K562 (cell line): ENCODE measurements at regions not wholly inside any gene's neighbourhood (a gene's known extent, or its start where the extent isn't known, plus 50 kb on each side); places are given as distances from the start of the nearest gene placed in this dataset.

ENCODE experiments used
- ATAC-seq: fragments of 200-7000 bp; cut with Tn5 transposase; 3 replicates; pipeline ENCODE4 v1.9.1; 2020; ENCODE audit warnings: moderate library complexity
- BruUV-seq: library from RNA; stranded (reverse); fragments of 400-500 nt; replicated peaks from 2 replicates; lab custom pipeline; 2021; lab: Mats Ljungman, UMichigan
- CTCF ChIA-PET: fragments of 300-600 bp; formaldehyde crosslinking; extraction: SDS; loops from one replicate; lab custom pipeline; 2021; ENCODE audit warnings: low intra/inter-chr PET ratio; lab: Yijun Ruan, JAX
- POLR2A ChIA-PET: fragments of 300-600, 350-650 bp; sonication (Branson Sonifier 250); formaldehyde crosslinking; extraction: SDS; loops from one replicate; lab custom pipeline; 2021; ENCODE audit warnings: antibody characterized with exemption, inconsistent platforms; lab: Yijun Ruan, JAX
- DNase-seq, 4 experiments: peaks; one replicate each; pipeline versions ENCODE4 v3.0.0 to v3.0.0-alpha.2; 2011 to 2018; ENCODE audit warnings: low spot score in 3 of 4, mixed read lengths in 3 of 4; ENCODE audit errors: extremely low read depth in 1 of 4
- FAIRE-seq: peaks from 2 replicates; lab custom pipeline; 2011; peaks lifted over from hg19 to GRCh38; lab: Jason Lieb, UNC
- H2AFZ ChIP-seq: 2 replicates; pipeline ENCODE4 v1.6.0; 2011; ENCODE audit warnings: low read depth, low read length, control low read depth, inconsistent platforms
- H3K27ac ChIP-seq: fragments of 200-600 bp; 3 replicates; pipeline ENCODE4 v1.8.0; 2011; ENCODE audit warnings: low read depth, mild to moderate bottlenecking, control low read depth, inconsistent platforms, low read length, moderate library complexity, mixed read lengths; ENCODE audit errors: extremely low read depth
- H3K27me3 ChIP-seq, 2 experiments: fragments of 300-600 bp in 1 of 2; 2 replicates in 1 of 2; 3 replicates in 1 of 2; pipeline versions ENCODE4 v1.6.0 to v1.8.0; 2011; ENCODE audit warnings: inconsistent platforms in 2 of 2, low read length in 2 of 2, mild to moderate bottlenecking in 1 of 2, mixed read lengths in 1 of 2, moderate library complexity in 1 of 2; ENCODE audit not compliant: control insufficient read depth in 2 of 2, insufficient read depth in 2 of 2
- H3K36me3 ChIP-seq: fragments of 300-600 bp; 3 replicates; pipeline ENCODE4 v1.8.0; 2011; ENCODE audit warnings: mild to moderate bottlenecking, low read length, inconsistent platforms; ENCODE audit not compliant: control insufficient read depth, insufficient read depth
- H3K4me1 ChIP-seq, 2 experiments: fragments of 200-600 bp in 1 of 2; replicated peaks in 1 of 2; 2 replicates in 1 of 2; 3 replicates in 1 of 2; pipeline versions ENCODE4 v1.5.1 to v1.8.0; 2011; ENCODE audit warnings: inconsistent platforms in 2 of 2, low read length in 2 of 2, mild to moderate bottlenecking in 1 of 2, mixed read lengths in 1 of 2, moderate library complexity in 1 of 2; ENCODE audit not compliant: control insufficient read depth in 2 of 2, insufficient read depth in 2 of 2
- H3K4me2 ChIP-seq: 2 replicates; pipeline ENCODE4 v1.6.1; 2011; ENCODE audit warnings: low read length, control low read depth, inconsistent platforms, mixed read lengths; ENCODE audit not compliant: insufficient read depth
- H3K4me3 ChIP-seq: fragments of 200-600 bp; sonication (generic), shearing (Covaris generic); 2 replicates; pipeline ENCODE4 v1.5.1; 2016; ENCODE audit warnings: control low read depth, inconsistent platforms
- H3K79me2 ChIP-seq: fragments of 200-600 bp; 3 replicates; pipeline ENCODE4 v1.8.0; 2011; ENCODE audit warnings: low read length, inconsistent platforms; ENCODE audit not compliant: control insufficient read depth, insufficient read depth
- H3K9ac ChIP-seq, 2 experiments: 2 replicates each; pipeline versions ENCODE4 v1.6.0 to v1.6.1; 2011; ENCODE audit warnings: low read depth in 2 of 2, low read length in 2 of 2, control low read depth in 1 of 2, inconsistent platforms in 1 of 2, mild to moderate bottlenecking in 1 of 2, mixed read lengths in 1 of 2; ENCODE audit not compliant: insufficient read depth in 1 of 2
- H3K9me1 ChIP-seq: one replicate; pipeline ENCODE4 v1.6.0; 2011; ENCODE audit warnings: inconsistent platforms, mild to moderate bottlenecking, low read length, moderate library complexity; ENCODE audit not compliant: control insufficient read depth, insufficient read depth
- H3K9me3 ChIP-seq: replicated peaks from 2 replicates; pipeline ENCODE4 v1.5.1; 2011; ENCODE audit warnings: low read depth, low read length, inconsistent platforms; ENCODE audit not compliant: control insufficient read depth, insufficient read depth
- H4K20me1 ChIP-seq: replicated peaks from 2 replicates; pipeline ENCODE4 v1.6.1; 2011; ENCODE audit warnings: low read length, inconsistent platforms, mixed read lengths; ENCODE audit not compliant: control insufficient read depth, insufficient read depth
- BRF1 ChIP-seq: IDR thresholded peaks from 3 replicates; pipeline ENCODE4 v1.6.1; 2011; ENCODE audit warnings: borderline replicate concordance, mild to moderate bottlenecking; ENCODE audit not compliant: insufficient read length; ENCODE audit errors: extremely low read depth
- FOXP4 ChIP-seq: sonication (generic); formaldehyde crosslinking; IDR thresholded peaks from 2 replicates; pipeline ENCODE4 v1.8.0; 2022; ENCODE audit warnings: mild to moderate bottlenecking, missing genetic modification reagents, borderline replicate concordance
- MCM7 ChIP-seq, 2 experiments: fragments of 450-650 bp; IDR thresholded peaks; 2 replicates each; pipeline ENCODE4 v1.6.1; 2016 to 2018
- NCOA4 ChIP-seq: fragments of 450-650 bp; IDR thresholded peaks from 2 replicates; pipeline ENCODE4 v1.6.1; 2018; ENCODE audit warnings: mild to moderate bottlenecking; ENCODE audit not compliant: partially characterized antibody
- RNF2 ChIP-seq: sonication (generic); IDR thresholded peaks from 2 replicates; pipeline ENCODE4 v1.6.1; 2016
- SMAD4 ChIP-seq: fragments of 250-450 bp; sonication (Bioruptor Pico); conservative IDR thresholded peaks from 2 replicates; pipeline ENCODE4 v1.8.0; 2021; ENCODE audit warnings: inconsistent platforms, mild to moderate bottlenecking, moderate library complexity
- SMARCE1 ChIP-seq: fragments of 450-650 bp; IDR thresholded peaks from 2 replicates; pipeline ENCODE4 v1.7.1; 2016; ENCODE audit warnings: mild to moderate bottlenecking
- SUPT5H ChIP-seq: fragments of 450-650 bp; IDR thresholded peaks from 2 replicates; pipeline ENCODE4 v1.6.1; 2016
- ZBTB8A ChIP-seq: fragments of 450-650 bp; IDR thresholded peaks from 2 replicates; pipeline ENCODE4 v1.6.1; 2018; ENCODE audit warnings: mild to moderate bottlenecking, moderate library complexity; ENCODE audit not compliant: partially characterized antibody
- ZFP36 ChIP-seq: fragments of 150-350 bp; IDR thresholded peaks from 2 replicates; pipeline ENCODE4 v1.6.1; 2018; ENCODE audit warnings: low read length, low read depth; ENCODE audit not compliant: partially characterized antibody
- ZNF124 ChIP-seq: sonication (generic); formaldehyde crosslinking; IDR thresholded peaks from 2 replicates; pipeline ENCODE4 v1.8.1; 2022; ENCODE audit warnings: missing genetic modification reagents
- ZNF655 ChIP-seq: fragments of 250-450 bp; sonication (Bioruptor Pico); IDR thresholded peaks from 2 replicates; pipeline ENCODE4 v1.5.0; 2021
- WGBS: fragments of 100-300 bp; shearing (Covaris generic); methylation state at CpG from one replicate; pipeline ENCODE4 v1.1.6; 2016; ENCODE audit warnings: low coverage, mixed read lengths; ENCODE audit not compliant: insufficient coverage; ENCODE audit errors: missing lambda C conversion rate; 5-methylcytosine and 5-hydroxymethylcytosine counted together
- in situ Hi-C: fragments of 300-500 bp; cut with MboI; formaldehyde crosslinking; loops from 4 replicates; pipeline ENCODE4 v1.15.0; 2018; ENCODE audit warnings: inconsistent platforms, mixed read lengths
- intact Hi-C: fragments of 100-400 bp; cut with micrococcal nuclease; formaldehyde crosslinking; loops from 2 replicates; pipeline ENCODE4 v1.14.2; 2022

DNA sequence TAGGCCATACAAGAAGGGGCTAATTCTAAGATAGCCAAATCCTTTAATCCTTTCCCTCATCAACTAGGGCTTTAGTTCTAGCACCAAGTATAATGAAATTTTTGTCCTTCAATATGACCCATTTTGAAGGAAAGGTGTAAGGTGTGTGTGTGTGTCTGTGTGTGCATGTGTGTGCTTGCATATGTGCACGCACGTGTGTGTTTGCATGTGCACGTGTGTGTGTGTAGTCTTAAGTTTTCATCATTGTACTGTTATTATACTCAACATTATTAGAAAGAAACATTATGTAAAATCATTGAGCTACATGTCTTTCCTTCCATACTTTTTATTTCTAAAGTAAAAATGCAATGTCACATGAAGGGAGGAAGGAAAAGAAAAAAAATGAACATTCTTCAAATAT, 547.7 kb downstream of the FAM181B start:
- CTCF ChIA-PET, result no interaction called here
- no peaks in the 10 kb centered on the region for H4K20me1 ChIP-seq
- no TSS peak for BruUV-seq
- no peak overlapping the region for H2AFZ ChIP-seq
- H3K36me3 ChIP-seq, result no peaks in the 10 kb centered on the region
- H3K9me1 ChIP-seq, result no peaks in the 10 kb centered on the region
- H3K4me3 ChIP-seq, result no peak overlapping the region
- no peak for FAIRE-seq
- DNase-seq, result no peak
- 3% methylated on average over 3 of the region's 3 CpGs for WGBS
- POLR2A ChIA-PET, result no interaction called here
- no peak overlapping the region for H3K27ac ChIP-seq
- in situ Hi-C loops (no loop called here), intact Hi-C loops (no loop called here)
- H3K79me2 ChIP-seq, result no peaks in the 10 kb centered on the region
- H3K9me3 ChIP-seq, result no peaks in the 10 kb centered on the region
- H3K4me1 ChIP-seq, result no peaks in the 10 kb centered on the region
- no peaks in the 10 kb centered on the region for H3K27me3 ChIP-seq
- TF ChIP-seq ZNF655 (no peak), SMARCE1 (no peak)
- H3K9ac ChIP-seq, result no peak overlapping the region
- no peak for ATAC-seq
- H3K4me2 ChIP-seq, result no peak overlapping the region

DNA sequence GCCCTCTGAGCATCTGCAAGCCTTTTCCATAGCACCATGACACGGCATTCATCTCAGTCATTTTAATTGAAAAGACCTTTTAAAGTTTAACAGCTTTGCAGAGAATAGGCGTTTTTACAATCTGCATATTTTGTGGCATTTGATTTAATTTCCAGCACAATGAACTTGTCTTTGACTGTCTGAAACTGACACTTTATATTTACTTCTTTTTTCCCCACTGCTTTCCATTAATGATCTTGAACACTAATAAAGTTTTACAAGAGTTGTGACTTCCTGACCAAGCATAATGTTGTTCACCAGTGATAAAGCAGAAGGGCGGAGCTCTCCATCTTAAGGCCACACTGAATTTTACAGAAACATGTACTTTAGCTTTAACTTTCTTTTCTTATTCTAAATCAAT, 548.7 kb downstream of the FAM181B start:
- no peak overlapping the region for H3K9ac ChIP-seq
- in situ Hi-C loops (no loop called here), intact Hi-C loops (no loop called here)
- DNase-seq, result no peak
- no peaks in the 10 kb centered on the region for H4K20me1 ChIP-seq
- H3K4me3 ChIP-seq, result no peak overlapping the region
- H3K4me1 ChIP-seq, result no peaks in the 10 kb centered on the region
- no peaks in the 10 kb centered on the region for H3K9me1 ChIP-seq
- no peak for ATAC-seq
- CTCF ChIA-PET, result no interaction called here
- no peaks in the 10 kb centered on the region for H3K36me3 ChIP-seq
- TF ChIP-seq ZFP36 (no peak), RNF2 (no peak), BRF1 (no peak), MCM7 (IDR thresholded peaks at IDR 0.05) (no peak), SUPT5H (no peak), SMAD4 (CRISPR knock-in tag) (no peak), NCOA4 (no peak), FOXP4 (no peak), ZNF124 (CRISPR knock-in tag) (no peak), ZBTB8A (no peak)
- H3K4me2 ChIP-seq, result no peak overlapping the region
- no peak overlapping the region for H2AFZ ChIP-seq
- H3K9me3 ChIP-seq, result no peaks in the 10 kb centered on the region
- 0% methylated on average over 3 of the region's 3 CpGs for whole genome bisulfite sequencing
- BruUV-seq, result no TSS peak
- H3K27me3 ChIP-seq, result no peaks in the 10 kb centered on the region
- H3K79me2 ChIP-seq, result no peaks in the 10 kb centered on the region
- POLR2A ChIA-PET, result no interaction called here
- no peak for FAIRE-seq
- H3K27ac ChIP-seq, result no peak overlapping the region
